ENCODE measurements at regions not wholly inside any gene's neighbourhood (a gene's known extent, or its start where the extent isn't known, plus 50 kb on each side); places are given as distances from the start of the nearest gene placed in this dataset.
"Not testable (repeated sequence)": the region's sequence is repeated elsewhere in the genome, so short reads cannot be mapped to it uniquely, and the experiment has no call there.

DNA sequence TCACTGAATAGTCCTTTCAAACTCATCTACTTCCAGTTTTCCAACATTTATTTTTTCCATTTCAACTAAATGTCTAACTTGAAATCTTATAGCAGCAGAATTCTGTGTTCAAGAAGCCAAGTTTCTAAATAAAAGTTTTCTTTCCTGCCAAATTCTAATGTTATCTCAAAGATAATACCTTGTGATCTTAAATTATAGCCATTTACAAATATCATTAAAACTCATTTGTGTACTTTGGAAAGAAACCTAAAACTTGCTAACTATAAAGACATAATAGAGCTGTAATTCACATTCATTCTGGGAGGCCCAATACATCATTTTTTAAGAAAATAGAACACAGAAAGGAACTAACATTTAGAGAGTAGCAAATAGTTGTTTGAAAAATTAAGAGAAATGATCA, 83.9 kb downstream of the MAD2L1 start:
- H3K27me3 ChIP-seq (ENCODE audit: control insufficient read depth, insufficient read depth, low read length): peaks cover 2% of the 10 kb centered on the region
- DNase-seq (no peak), ATAC-seq (ENCODE audit: low read depth in 2 of 2) (no peak)
- H3K36me3 Mint-ChIP-seq: no peaks in the 10 kb centered on the region
- peaks cover 0 to 2% (median 0%) of the 10 kb centered on the region in 7 donors for H3K9me3 Mint-ChIP-seq
- no peak overlapping the region for H3K4me3 ChIP-seq (ENCODE audit: low read depth, low read length)
- H3K27me3 Mint-ChIP-seq: no peaks in the 10 kb centered on the region
- H3K4me1 Mint-ChIP-seq: no peaks in the 10 kb centered on the region
- no peak overlapping the region for H3K4me3 Mint-ChIP-seq
- no peak overlapping the region for H3K27ac Mint-ChIP-seq
- H3K27ac ChIP-seq (ENCODE audit: insufficient read depth, low read length, poor library complexity, severe bottlenecking): no peak overlapping the region
- H3K4me1 ChIP-seq (ENCODE audit: control insufficient read depth, insufficient read depth, low read length, poor library complexity, severe bottlenecking): no peaks in the 10 kb centered on the region
- no peaks in the 10 kb centered on the region for H3K9me3 ChIP-seq (ENCODE audit: control insufficient read depth in 2 of 2, low read length in 2 of 2)
- H3K36me3 ChIP-seq (ENCODE audit: control insufficient read depth, insufficient read depth, low read length): no peaks in the 10 kb centered on the region

- H3K4me3 Mint-ChIP-seq: no peak overlapping the region
- H3K36me3 Mint-ChIP-seq: no peaks in the 10 kb centered on the region
- no peaks in the 10 kb centered on the region for H3K27me3 Mint-ChIP-seq
- Histone ChIP-seq H3K9me3 (ENCODE audit: control insufficient read depth in 2 of 2, low read length in 2 of 2) (no peaks in the 10 kb centered on the region), H3K4me3 (ENCODE audit: low read depth, low read length) (no peak overlapping the region), H3K27ac (ENCODE audit: insufficient read depth, low read length, poor library complexity, severe bottlenecking) (no peak overlapping the region), H3K27me3 (ENCODE audit: control insufficient read depth, insufficient read depth, low read length) (peaks cover 2% of the 10 kb centered on the region), H3K36me3 (ENCODE audit: control insufficient read depth, insufficient read depth, low read length) (no peaks in the 10 kb centered on the region), H3K4me1 (ENCODE audit: control insufficient read depth, insufficient read depth, low read length, poor library complexity, severe bottlenecking) (no peaks in the 10 kb centered on the region)
- no peak for ATAC-seq (ENCODE audit: low read depth in 2 of 2)
- H3K9me3 Mint-ChIP-seq: peaks cover 0 to 1% (median 0%) of the 10 kb centered on the region in 7 donors
- no peak for DNase-seq
- H3K4me1 Mint-ChIP-seq: no peaks in the 10 kb centered on the region
- H3K27ac Mint-ChIP-seq: no peak overlapping the region
These were observed 86.2 kb downstream of the MAD2L1 start for GRCh38 chr4:119980456-119980855.

GRCh38 chr4:119977076-119977940, 89.3 kb downstream of the MAD2L1 start:
- Mint-ChIP-seq H3K4me1 (no peaks in the 10 kb centered on the region), H3K9me3 (peaks cover 0 to 2% (median 0%) of the 10 kb centered on the region in 7 donors), H3K27ac (no peak overlapping the region), H3K27me3 (no peaks in the 10 kb centered on the region), H3K36me3 (no peaks in the 10 kb centered on the region), H3K4me3 (no peak overlapping the region)
- DNase-seq (no peak), ATAC-seq (ENCODE audit: low read depth in 2 of 2) (no peak)
- Histone ChIP-seq H3K4me1 (ENCODE audit: control insufficient read depth, insufficient read depth, low read length, poor library complexity, severe bottlenecking) (no peaks in the 10 kb centered on the region), H3K27ac (ENCODE audit: insufficient read depth, low read length, poor library complexity, severe bottlenecking) (no peak overlapping the region), H3K4me3 (ENCODE audit: low read depth, low read length) (no peak overlapping the region), H3K27me3 (ENCODE audit: control insufficient read depth, insufficient read depth, low read length) (peaks cover 2% of the 10 kb centered on the region), H3K9me3 (ENCODE audit: control insufficient read depth in 2 of 2, low read length in 2 of 2) (no peaks in the 10 kb centered on the region), H3K36me3 (ENCODE audit: control insufficient read depth, insufficient read depth, low read length) (no peaks in the 10 kb centered on the region)

DNA sequence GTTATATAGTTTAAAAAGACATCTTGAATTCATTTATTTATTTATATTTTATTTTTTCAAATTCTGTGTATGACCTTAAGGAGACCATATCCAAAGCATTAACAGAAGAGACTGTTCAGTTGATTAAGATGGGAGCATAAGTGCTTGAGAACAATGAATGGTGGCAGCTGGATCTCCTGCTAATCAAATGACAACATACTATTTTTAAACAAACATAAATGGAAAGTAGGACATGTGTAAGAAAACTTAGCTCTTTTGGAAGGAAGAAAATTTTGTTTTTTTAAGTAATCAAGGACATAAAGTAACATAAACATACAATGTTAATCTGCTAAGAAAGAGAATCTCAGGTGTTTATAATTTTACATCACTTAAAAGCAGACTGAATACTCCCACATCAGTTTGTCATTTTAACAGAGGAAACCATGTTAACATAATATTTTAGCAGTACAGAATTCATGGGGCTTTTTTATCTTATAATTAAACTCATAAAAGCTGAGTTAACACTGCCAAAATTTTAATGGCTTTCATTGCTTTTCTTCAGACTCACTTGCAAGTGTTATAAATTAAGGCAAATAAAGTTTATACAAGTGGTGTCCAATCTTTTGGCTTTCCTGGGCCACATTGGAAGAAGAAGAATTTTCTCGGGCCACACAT, 95.1 kb downstream of the MAD2L1 start:
- Histone ChIP-seq H3K4me3 (ENCODE audit: low read depth, low read length) (no peak overlapping the region), H3K27ac (ENCODE audit: insufficient read depth, low read length, poor library complexity, severe bottlenecking) (no peak overlapping the region), H3K27me3 (ENCODE audit: control insufficient read depth, insufficient read depth, low read length) (no peaks in the 10 kb centered on the region), H3K9me3 (ENCODE audit: control insufficient read depth in 2 of 2, low read length in 2 of 2) (no peaks in the 10 kb centered on the region), H3K4me1 (ENCODE audit: control insufficient read depth, insufficient read depth, low read length, poor library complexity, severe bottlenecking) (no peaks in the 10 kb centered on the region), H3K36me3 (ENCODE audit: control insufficient read depth, insufficient read depth, low read length) (no peaks in the 10 kb centered on the region)
- Mint-ChIP-seq H3K27me3 (no peaks in the 10 kb centered on the region), H3K4me3 (no peak overlapping the region), H3K36me3 (no peaks in the 10 kb centered on the region), H3K9me3 (peaks cover 0 to 5% (median 0%) of the 10 kb centered on the region in 7 donors), H3K4me1 (no peaks in the 10 kb centered on the region), H3K27ac (no peak overlapping the region)
- no peak for DNase-seq
- no peak for ATAC-seq (ENCODE audit: low read depth in 2 of 2)

DNA sequence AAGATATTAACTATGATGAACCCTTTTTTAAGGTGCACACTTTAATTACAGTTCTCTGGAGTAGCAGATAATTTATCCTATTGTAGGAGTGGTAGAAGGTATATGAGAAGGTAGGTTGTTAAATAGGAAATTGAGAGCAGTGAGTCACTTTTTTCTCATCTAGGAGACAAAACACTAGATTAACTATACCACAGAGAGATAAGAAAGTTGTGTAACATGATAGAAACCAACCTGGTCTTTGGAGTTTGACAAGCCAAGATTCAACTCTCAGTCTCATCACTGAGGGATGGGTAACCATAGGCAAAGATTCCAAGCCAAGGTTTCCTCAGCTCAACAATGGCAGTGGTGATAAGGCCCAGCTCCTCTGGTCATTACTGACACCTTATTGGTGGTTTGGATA, 104.0 kb downstream of the MAD2L1 start:
- H3K27ac Mint-ChIP-seq: no peak overlapping the region
- H3K27me3 Mint-ChIP-seq: no peaks in the 10 kb centered on the region
- ATAC-seq (ENCODE audit: low read depth in 2 of 2) (no peak), DNase-seq (no peak)
- no peaks in the 10 kb centered on the region for H3K9me3 ChIP-seq (ENCODE audit: control insufficient read depth in 2 of 2, low read length in 2 of 2)
- H3K4me3 Mint-ChIP-seq: no peak overlapping the region
- no peak overlapping the region for H3K27ac ChIP-seq (ENCODE audit: insufficient read depth, low read length, poor library complexity, severe bottlenecking)
- peaks cover 0 to 4% (median 0%) of the 10 kb centered on the region in 7 donors for H3K9me3 Mint-ChIP-seq
- H3K4me1 ChIP-seq (ENCODE audit: control insufficient read depth, insufficient read depth, low read length, poor library complexity, severe bottlenecking): no peaks in the 10 kb centered on the region
- no peaks in the 10 kb centered on the region for H3K36me3 ChIP-seq (ENCODE audit: control insufficient read depth, insufficient read depth, low read length)
- no peaks in the 10 kb centered on the region for H3K4me1 Mint-ChIP-seq
- no peaks in the 10 kb centered on the region for H3K27me3 ChIP-seq (ENCODE audit: control insufficient read depth, insufficient read depth, low read length)
- H3K36me3 Mint-ChIP-seq: no peaks in the 10 kb centered on the region
- no peak overlapping the region for H3K4me3 ChIP-seq (ENCODE audit: low read depth, low read length)

DNA sequence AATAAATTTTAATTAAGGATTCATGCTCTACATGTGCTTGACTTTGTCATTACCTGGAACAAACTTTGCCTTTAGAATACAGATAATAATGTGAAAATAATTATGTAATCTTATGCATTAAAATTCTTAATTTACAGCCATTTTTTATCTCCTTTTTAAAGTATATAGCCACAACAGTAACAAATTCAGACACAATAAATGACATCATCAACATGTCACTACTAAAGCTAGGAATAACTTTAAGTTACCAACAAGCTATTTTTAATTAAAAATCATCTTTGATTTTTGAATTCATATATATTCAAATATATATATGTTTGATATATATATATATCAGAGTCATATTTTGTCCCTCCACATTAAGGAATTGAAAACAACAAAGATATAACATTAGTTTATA, 107.7 kb downstream of the MAD2L1 start:
- no peaks in the 10 kb centered on the region for H3K4me1 Mint-ChIP-seq

GRCh38 chr4:119955256-119955655, 111.4 kb downstream of the MAD2L1 start:
- no peaks in the 10 kb centered on the region for H3K4me1 ChIP-seq (ENCODE audit: control insufficient read depth, insufficient read depth, low read length, poor library complexity, severe bottlenecking)
- no peaks in the 10 kb centered on the region for H3K36me3 Mint-ChIP-seq
- no peaks in the 10 kb centered on the region for H3K27me3 ChIP-seq (ENCODE audit: control insufficient read depth, insufficient read depth, low read length)
- H3K27ac Mint-ChIP-seq: no peak overlapping the region
- H3K36me3 ChIP-seq (ENCODE audit: control insufficient read depth, insufficient read depth, low read length): no peaks in the 10 kb centered on the region
- H3K9me3 ChIP-seq (ENCODE audit: control insufficient read depth in 2 of 2, low read length in 2 of 2): no peaks in the 10 kb centered on the region
- peaks cover 0 to 9% (median 4%) of the 10 kb centered on the region in 7 donors for H3K9me3 Mint-ChIP-seq
- H3K4me3 ChIP-seq (ENCODE audit: low read depth, low read length): no peak overlapping the region
- H3K4me3 Mint-ChIP-seq: no peak overlapping the region
- H3K27me3 Mint-ChIP-seq: no peaks in the 10 kb centered on the region
- H3K4me1 Mint-ChIP-seq: no peaks in the 10 kb centered on the region
- no peak overlapping the region for H3K27ac ChIP-seq (ENCODE audit: insufficient read depth, low read length, poor library complexity, severe bottlenecking)
- DNase-seq: no peak
- ATAC-seq (ENCODE audit: low read depth in 2 of 2): no peak

More for the DNA sequence above, 107.7 kb downstream of the MAD2L1 start:
- H3K36me3 Mint-ChIP-seq: no peaks in the 10 kb centered on the region
- DNase-seq (no peak), ATAC-seq (ENCODE audit: low read depth in 2 of 2) (no peak)
- no peak overlapping the region for H3K4me3 Mint-ChIP-seq
- Histone ChIP-seq H3K4me3 (ENCODE audit: low read depth, low read length) (no peak overlapping the region), H3K4me1 (ENCODE audit: control insufficient read depth, insufficient read depth, low read length, poor library complexity, severe bottlenecking) (no peaks in the 10 kb centered on the region), H3K9me3 (ENCODE audit: control insufficient read depth in 2 of 2, low read length in 2 of 2) (no peaks in the 10 kb centered on the region), H3K27me3 (ENCODE audit: control insufficient read depth, insufficient read depth, low read length) (no peaks in the 10 kb centered on the region), H3K27ac (ENCODE audit: insufficient read depth, low read length, poor library complexity, severe bottlenecking) (no peak overlapping the region), H3K36me3 (ENCODE audit: control insufficient read depth, insufficient read depth, low read length) (no peaks in the 10 kb centered on the region)
- peaks cover 0 to 10% (median 4%) of the 10 kb centered on the region in 7 donors for H3K9me3 Mint-ChIP-seq
- no peak overlapping the region for H3K27ac Mint-ChIP-seq
- H3K27me3 Mint-ChIP-seq: no peaks in the 10 kb centered on the region

DNA sequence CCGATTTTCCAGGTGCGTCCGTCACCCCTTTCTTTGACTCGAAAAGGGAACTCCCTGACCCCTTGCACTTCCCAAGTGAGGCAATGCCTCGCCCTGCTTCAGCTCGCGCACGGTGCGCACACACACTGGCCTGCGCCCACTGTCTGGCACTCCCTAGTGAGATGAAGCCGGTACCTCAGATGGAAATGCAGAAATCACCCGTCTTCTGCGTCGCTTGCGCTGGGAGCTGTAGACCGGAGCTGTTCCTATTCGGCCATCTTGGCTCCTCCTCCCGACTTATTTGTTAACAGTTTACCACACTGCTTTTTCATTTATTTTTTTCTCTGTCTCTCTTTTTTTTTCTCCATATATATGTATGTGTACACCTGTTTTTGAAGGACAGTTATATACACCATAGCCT, 112.2 kb downstream of the MAD2L1 start:
- H3K9me3 Mint-ChIP-seq; H3K27ac Mint-ChIP-seq; H3K4me3 Mint-ChIP-seq; H3K27me3 ChIP-seq (ENCODE audit: control insufficient read depth, insufficient read depth, low read length); H3K4me1 Mint-ChIP-seq; H3K36me3 Mint-ChIP-seq; H3K27me3 Mint-ChIP-seq; H3K9me3 ChIP-seq (ENCODE audit: control insufficient read depth in 2 of 2, low read length in 2 of 2); H3K27ac ChIP-seq (ENCODE audit: insufficient read depth, low read length, poor library complexity, severe bottlenecking); H3K4me1 ChIP-seq (ENCODE audit: control insufficient read depth, insufficient read depth, low read length, poor library complexity, severe bottlenecking); ATAC-seq (ENCODE audit: low read depth in 2 of 2); H3K4me3 ChIP-seq (ENCODE audit: low read depth, low read length); H3K36me3 ChIP-seq (ENCODE audit: control insufficient read depth, insufficient read depth, low read length); DNase-seq: not testable (repeated sequence)
